ENCODE measurements at regions not wholly inside any gene's neighbourhood (a gene's known extent, or its start where the extent isn't known, plus 50 kb on each side); places are given as distances from the start of the nearest gene placed in this dataset.

DNA sequence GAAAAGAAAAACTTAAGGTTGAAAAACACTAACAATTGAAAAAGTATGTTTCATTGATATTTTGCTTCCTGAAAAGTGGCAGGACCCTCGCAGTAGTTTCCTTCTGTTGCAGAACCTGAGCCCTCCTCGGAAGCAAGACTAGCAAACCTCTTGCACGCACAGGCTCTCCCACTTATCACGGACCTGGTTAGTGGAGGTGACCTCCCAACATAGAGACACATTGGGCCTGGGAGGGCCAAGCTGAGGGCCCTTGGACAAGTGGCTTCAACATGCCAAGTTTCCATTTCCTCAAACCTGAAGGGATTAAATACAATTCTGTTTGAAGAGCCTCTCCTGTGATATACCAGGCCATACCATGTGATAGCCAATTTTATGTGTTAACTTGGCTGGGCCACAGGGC is 133.4 kb upstream of the AGAP1 start:
- DNase-seq: no peak

DNA sequence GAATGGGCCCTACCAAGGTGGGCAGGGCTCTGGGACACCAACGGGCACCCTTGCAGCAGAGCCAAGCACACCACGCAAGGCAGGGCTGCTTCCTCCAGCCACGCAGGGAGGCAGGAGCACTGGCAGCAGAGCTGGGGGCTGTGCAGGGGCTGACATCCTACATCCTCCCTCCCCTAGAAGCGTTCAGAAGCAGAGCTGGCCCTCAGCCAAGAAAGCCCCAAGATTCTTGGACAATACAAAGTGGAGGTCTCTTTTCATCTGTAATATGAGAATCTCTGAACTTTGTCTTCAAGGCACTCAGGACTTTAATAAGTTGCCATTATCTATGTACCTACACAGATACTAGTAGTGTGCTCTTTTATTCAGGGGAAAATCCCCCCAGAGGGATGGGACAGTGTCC is 128.1 kb upstream of the AGAP1 start:
- DNase-seq: peak; percentile 3

DNA sequence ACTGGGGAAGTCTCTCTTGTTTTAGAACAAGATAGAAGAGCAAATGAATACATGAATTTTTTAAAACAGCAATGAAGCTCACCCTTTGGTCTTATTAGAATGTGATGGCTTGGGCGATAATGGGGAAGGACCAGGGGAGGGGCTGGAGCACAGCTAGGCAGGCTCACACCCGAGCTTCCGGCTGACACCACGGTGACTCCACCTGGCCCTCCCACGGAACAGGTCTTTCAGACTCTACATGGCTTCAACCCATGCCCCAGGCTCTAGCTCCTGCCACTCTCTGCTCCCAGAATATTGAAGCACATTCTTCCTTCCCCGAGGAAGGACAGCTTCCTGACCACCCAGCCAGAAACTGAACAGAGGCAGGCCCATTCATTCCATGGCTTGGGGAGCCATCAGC is 127.5 kb upstream of the AGAP1 start:
- peak; percentile 3 for DNase-seq

DNA sequence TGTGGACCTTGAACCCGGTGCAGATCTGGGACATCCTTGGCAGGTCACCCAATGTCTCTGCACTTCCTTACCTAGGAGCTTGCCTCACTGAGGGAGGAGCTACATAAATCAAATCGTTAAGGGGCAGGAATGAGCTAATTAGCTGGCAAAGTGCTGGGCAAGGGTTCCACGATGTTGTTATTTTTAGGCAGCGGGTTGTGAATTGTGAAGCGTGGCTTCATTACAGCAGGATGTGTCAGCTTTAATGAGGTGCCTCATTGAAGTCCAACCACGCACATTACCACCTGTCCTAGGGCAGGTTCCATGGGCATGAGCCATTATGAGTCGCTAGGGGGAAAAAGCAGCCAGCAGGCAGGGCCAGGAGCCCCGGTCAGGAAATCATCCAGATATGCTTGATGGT is 127.0 kb upstream of the AGAP1 start:
- DNase-seq: no peak

DNA sequence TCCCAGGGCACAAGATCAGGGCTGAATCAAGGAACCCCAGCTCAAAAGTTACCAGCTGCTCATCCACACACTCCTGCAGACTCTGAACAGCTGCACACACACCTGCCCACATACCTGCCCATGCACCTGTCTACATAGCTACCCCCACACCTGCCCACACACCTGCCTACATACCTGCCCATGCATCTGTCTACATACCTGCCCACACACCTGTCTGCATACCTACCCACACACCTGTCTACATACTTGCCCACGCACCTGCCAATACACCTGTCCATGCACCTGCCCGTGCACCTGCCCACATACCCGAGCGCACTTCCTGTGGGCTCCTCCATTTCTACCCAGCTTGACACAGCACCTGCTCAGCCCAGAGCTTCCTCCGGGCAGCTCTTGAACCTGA is 122.8 kb upstream of the AGAP1 start:
- no peak for DNase-seq

DNA sequence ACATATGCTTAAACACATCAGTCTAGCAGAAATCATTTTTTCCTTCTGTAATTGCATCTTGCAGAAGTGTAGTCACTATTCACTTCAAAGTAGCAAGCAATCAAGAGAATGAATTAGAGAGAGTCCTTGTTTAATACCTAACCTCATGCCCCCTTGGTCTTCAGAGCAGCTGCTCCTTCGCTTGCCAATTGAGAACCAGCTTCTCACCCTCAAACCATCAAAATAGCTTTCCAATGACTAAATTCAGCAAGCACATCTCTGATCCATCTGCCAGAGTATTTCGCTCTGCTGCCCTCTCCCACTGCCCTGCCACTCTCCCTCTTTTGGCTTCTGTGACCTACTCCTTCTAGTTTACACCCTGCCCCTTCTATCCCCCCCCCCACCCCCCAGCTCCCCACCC is 120.7 kb upstream of the AGAP1 start:
- DNase-seq: no peak

DNA sequence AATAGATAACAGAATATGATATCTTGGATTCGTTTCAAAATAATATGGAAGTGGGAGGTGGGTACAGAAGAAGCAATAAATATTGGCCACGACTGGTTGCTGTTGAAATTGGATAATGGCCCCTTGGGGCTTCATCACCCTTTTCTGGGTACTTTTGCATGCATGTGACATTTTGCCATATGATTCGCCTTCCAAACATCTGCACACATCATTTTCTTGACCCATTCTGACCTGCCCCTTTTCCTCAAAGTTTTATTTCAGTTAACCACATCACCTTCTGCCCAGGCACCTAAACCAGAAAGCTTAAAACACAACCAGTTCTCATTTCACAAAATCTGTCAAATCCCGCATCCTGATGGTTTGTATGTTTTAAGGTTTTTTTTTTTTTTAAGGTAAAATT is 116.7 kb upstream of the AGAP1 start:
- no peak for DNase-seq

DNA sequence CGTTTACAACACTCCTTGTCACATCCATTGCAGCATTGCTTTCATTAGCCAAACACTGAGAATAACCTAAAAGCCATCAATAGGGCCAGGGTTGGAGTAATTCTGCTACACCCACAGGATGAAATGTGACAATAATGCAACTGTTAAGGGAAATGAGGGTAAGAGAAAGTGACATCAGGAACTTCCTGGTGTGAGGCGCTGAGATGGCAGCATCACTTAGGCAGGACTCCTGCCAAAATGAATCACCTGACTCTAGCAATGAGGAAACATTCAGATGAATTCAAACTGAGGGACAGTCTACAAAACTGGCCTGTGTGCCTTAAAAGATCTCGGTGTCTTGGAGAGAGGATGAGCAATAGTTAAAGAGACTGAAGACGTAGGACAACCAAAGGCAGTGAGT is 115.6 kb upstream of the AGAP1 start:
- no peak for DNase-seq

DNA sequence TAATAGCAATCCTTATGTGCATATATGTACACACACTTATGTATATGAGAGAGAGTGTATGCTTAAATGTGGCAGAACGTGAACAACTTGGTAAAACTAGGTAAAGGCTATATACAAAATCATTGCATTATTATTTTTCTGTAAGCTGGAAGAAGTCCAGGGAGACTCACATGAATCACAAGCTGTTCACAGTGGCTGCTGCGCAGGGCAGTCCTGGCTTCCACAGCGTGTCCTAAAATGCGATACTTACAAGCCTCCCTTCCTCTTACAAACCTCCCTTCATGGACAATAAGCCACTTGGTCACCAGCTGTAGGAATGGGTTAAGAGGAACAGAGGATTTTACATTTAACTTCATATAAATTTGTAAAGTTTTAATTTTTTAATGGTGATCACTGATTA is 114.9 kb upstream of the AGAP1 start:
- no peak for DNase-seq

DNA sequence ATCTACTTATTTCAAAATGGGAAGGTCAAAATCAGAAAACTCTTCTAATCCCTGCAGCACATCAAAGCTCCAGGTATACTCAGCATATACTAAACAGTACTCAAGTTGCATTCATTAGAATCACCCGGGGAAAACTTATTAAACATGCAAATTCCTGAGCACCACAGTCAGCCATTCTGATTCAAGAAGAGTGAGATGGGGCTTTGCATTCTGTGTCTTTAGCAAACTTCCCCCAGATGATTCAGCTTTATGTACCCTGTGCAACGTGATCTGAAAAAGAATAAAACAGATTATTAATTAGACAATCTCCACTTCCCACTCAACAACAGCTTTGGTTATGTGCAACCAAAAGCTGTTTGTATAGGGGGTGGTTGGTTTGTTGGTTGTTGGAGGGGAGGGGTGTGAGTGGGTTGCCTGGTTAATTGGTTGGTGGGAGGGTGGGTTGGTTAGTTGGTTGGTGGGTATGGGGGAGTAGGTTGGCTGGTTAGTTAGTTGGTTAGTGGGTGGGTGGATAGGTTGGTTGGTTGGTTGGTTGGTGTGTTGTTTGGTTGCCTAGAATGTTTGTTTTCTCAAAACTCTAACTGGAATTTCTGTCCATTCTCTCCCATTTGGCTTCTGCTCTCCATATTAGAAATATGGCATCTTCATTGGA is 112.5 kb upstream of the AGAP1 start:
- no peak for DNase-seq

DNA sequence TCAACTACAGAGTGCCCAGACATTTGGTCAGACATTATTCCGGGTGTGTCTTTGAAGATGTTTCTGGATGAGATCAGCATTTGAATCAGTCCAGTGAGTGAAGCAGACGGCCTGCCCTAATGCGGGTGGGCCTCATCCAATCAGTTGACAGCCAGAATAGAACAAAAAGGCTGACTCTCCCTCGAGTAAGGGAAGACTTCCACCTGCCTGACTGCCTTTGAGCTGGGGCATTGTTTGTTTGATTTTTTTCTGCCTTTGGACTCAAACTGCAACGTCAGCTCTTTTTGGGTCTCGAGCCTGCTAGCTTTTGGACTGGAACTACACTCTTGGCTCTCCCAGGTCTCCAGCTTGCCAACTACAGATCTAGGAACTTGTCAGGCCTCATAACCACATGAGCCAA is 111.7 kb upstream of the AGAP1 start:
- no peak for DNase-seq

DNA sequence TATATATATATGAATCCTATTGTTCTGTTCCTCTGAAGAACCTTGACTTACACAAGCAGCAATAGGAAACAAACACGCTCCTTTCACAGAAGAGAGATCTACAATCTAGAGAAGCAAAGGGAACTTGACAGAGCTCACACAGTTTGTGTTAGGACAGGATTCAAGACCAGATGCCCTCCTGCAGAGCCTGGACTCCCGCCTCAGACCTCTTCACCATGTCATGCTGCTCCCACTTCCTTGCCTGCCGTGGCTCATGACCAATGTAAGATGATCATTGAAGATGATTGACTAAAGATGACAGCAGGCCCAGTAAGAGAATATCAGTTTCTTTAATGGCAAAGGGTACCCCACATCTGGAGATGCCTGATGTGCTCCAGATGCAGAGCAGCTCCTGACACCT is 111.2 kb upstream of the AGAP1 start:
- DNase-seq: no peak

DNA sequence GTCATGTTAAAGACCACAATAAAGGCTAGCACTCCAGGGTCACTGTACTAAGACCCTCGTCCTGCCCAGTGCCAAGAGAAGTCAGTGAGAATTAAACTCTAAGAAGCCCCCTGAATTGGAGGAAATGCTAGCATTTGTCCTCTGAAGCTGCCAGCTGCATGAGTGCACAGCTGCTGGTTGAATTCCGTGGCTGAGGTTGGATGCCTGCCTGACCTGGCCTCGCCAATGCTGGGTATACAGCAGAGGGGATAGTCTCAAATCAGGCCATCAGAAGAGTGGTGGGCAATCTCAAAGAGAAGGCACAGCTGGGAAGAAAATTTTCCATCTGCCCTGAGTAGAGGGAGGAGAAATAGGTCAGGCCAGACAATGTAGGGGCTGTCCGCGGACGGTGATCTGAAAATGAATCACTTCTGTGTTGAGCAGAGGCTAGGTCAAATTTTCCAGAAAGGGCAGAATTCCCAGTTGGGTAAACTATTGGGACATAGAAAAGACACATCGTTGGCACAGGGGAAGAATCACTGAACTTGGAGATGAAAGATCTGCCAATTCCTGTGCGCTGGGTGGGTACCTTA is 110.5 kb upstream of the AGAP1 start:
- DNase-seq: no peak

DNA sequence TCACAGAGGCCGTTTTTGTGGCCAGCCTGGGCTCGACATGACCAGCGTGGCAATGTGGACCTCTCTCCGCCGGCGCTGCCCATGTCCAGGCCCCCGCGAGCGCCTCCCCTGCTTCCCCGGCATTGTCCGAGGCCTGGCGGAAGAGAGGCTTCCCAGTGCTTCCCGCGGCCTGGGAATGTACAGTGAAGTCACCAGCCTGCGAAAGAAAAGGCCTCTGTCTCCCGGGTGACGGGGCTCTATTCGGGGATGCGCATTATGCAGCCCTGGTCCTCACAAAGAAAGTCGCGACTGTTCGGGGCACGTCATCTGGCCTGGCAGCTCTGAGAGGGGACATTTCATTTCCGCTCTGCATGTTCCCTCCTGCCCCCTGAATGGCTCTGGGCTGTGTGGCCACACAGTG is 109.2 kb upstream of the AGAP1 start:
- DNase-seq: no peak

DNA sequence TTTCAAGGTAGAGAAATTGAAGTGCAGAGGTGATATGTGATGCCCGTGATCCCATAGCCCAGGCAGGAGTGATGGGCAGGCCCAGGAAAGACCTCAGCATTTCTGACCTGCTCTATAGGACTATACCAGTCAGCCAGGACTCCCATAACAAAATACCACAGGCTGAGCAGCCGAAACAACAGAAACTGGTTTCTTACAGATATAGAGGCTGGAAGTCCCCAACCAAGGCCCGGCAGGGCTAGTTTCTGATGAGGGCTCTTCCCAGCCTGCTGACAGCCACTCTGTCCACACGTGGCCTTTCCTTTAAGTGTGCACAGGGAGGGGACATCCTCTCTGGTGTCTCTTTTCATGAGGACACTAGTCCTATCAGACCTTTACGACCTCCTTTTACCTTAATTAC is 104.2 kb upstream of the AGAP1 start:
- DNase-seq: no peak

DNA sequence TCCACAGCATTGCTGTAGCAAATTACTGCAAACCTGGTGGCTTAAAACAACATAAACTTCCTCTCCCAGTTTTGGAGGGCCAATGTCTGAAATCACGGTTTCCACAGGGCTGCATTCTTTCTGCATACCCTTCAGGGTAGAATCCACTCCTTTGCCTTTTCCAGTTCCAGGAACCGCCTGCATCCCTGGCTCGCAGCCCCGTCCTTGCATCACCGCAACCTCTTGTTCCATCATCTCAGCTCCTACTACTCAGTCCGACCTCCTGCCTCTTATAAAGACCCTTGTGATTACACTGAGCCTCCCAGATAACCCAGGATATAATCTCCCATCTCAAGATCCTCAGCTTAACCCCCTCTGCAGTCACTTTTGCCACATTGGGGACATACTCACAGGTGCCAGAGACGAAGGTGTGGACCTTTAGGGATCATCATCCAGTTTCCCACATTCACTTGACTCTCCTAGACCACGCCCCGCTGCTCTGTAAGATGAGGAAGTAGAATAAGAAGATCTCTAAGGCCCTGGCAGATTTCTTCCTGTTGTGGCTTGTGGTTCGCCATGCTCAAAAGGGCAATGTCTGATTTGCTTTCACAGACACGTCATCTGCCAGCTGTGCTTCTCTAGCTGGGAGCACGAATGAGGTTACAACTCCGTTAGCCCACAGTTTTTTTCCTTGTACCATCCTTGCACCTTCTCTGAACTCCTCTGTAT is 103.6 kb upstream of the AGAP1 start:
- no peak for DNase-seq

DNA sequence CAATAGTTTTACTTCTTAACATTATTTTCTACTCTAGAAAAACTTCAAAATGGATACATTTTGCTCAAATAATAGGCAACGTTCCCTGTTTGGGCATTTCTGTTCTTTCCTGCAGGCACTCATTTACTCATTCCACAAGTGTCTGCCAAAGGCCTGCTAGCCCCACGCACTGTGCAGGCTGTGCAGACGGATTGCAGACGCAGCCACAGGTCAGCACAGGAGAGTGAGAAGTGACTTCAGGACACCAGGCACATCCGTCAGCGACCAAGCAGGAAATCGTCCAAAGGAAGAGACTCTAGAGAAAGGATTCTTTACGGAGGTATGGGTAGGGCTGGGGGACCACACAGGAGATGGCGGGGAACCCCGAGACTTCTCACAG is 103.0 kb upstream of the AGAP1 start:
- DNase-seq: no peak

DNA sequence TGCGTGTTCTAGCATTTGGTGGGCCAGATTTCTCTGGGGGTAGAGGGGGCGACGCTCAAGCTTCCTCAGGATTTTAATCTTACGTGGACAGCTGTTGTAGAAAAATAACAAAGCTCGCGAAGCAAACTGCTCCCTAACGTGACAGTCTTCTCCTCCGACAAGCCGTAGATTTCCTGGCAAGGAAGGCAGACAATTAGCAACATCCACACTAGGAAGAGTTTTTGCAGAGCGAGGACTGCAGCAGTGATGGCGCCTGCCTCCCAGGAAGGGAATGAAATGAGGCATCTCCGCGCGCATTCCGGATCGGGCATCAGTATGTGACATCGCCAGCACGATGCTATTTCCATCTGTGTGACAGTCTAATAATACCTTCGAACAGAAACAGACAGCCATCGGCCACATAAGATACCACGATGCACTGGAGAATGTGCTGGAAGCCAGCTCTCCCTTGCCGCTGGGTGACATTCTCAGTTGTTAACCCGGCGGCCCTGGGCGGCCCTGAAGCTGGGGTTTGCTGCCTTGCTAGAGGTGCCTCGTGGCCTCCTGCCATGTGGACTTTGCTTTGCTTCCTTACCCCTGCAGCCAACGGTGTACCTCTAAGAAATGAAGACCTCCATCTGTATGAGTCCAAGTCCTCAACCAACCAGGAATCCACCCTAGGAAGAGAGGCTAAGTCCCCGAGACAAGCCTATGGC is 101.8 kb upstream of the AGAP1 start:
- DNase-seq: no peak

DNA sequence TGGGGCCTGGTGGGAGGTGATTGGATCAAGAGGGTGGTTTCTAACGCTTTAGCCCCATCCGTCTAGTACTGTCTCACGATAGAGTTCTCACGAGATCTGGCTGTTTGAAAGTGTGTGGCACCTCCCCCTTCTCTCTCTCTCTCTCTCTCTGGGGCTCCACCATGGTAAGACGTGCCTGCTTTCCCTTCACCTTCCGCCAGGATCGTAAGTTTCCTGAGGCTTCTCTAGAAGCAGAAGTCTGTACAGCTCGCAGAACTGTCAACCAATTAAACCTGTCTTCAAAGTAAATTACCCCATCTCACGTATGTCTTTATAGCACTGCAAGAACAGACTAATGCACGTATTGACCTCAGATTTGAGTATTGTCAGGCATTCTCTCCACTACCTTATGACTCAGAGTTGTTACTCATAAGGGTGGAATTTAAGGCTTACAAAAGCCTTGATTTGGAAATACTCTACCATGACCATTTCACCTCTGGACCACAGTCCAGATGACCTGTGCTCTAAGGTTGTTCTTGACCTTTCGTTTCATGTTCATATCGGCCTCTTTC is 99.5 kb upstream of the AGAP1 start:
- no peak for DNase-seq

DNA sequence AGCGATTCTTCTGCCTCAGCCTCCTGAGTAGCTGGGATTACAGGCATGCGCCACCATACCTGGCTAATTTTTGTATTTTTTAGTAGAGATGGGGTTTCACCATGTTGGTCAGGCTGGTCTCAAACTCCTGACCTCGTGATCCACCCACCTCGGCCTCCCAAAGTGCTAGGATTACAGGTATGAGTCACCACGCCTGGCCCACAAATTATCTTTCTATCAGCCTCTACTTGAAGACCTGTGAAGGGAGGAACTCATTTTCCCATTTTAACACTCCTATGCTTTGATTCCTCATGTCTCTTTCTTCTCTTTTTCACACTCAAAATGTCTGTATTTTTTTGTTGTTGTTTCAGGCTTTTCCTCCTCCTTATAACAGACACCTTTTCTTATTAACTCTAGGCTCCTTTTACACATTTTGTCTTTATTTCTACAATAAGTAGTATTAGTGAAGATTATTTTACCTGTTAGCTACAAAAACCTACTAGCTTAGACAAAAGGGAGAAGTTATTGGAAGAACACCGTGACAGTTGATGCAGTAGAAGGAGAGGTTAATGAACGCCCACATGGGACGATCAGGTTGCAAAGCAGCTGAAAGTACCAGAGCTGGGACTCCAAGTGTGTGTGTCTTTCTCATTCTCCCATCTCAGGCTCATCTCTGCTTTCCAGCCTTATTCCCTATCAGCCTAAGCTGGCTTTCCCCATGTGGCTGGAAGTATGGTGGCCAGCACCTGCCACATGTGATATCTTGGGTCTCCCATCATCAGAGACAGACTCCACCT is 97.6 kb upstream of the AGAP1 start:
- DNase-seq: no peak

DNA sequence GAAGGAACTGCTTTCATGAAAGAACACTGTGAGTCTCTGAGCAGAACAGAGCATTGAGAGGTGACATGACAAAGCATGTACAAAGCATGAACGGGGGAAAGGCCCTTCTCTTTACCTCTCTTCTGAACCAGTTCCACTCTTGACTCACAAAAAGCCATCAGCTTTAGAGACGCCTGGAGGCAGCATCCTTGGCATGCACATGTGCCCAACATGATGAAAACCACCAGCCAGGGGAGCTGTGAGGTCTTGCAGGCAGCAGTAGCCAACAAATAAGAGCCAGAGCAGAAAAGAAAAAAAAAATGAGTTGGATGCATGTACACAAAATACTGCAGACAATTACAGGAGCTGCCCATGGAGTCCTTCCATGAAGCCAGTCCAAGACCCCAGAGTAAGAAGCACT is 95.5 kb upstream of the AGAP1 start:
- no peak for DNase-seq

DNA sequence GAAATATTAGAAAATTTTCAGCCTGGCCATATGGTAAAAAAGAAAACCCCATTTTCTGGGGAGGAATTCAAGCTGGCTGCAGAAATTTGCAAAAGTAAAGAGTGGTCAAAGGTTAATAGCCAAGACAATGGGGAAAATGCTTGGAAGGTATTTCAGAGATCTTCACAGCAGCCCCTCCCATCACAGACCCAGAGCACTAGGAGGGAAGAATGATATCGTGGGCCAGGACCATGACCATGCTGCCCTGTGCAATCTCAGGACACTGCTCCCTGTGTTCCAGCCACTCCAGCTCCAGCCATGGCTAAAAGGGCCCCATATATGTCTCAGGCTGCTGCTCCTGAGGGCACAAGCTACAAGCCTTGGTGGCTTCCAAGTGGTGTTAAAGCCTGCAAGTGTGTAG is 93.9 kb upstream of the AGAP1 start:
- no peak for DNase-seq

DNA sequence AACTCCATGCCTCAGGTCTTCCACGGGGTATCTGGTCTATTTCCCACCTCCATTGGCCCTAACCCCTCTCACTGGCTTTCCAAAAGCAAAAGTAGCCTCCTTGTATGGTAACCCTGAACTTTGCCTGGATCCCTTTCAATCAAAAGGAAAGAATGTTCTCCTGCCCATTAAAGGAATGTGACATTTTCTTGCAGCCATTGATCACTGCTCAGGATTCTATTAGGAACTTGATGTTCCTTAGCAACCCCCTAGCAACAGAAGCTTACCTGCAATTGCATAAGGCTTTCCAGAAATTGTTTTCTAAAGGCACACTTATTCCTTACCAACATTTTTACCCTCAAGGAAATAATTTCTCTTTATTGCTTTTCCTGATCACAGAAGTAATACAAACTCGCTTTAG is 91.4 kb upstream of the AGAP1 start:
- DNase-seq: no peak
